ENCODE measurements at regions not wholly inside any gene's neighbourhood (a gene's known extent, or its start where the extent isn't known, plus 50 kb on each side); places are given as distances from the start of the nearest gene placed in this dataset.

GRCh38 chr6:134846031-134846430 lies 103.9 kb downstream of the ALDH8A1 start:
- TF ChIP-seq CTCF (IDR thresholded peaks at IDR 0.05) (no peak), POLR2A (IDR thresholded peaks at IDR 0.05) (no peak), EP300 (IDR thresholded peaks at IDR 0.05) (no peak)
